UCSD-AML1 (cell line): ENCODE measurements at regions not wholly inside any gene's neighbourhood (a gene's known extent, or its start where the extent isn't known, plus 50 kb on each side); places are given as distances from the start of the nearest gene placed in this dataset.
A peak's percentile ranks its signal among the peaks of the same experiment; 100 is the strongest.
"Not testable (repeated sequence)": the region's sequence is repeated elsewhere in the genome, so short reads cannot be mapped to it uniquely, and the experiment has no call there.

Experiments
- DNase-seq: peaks from one replicate; lab custom pipeline; 2025; ENCODE audit not compliant: unreplicated experiment; lab: John Stamatoyannopoulos, UW

- DNase-seq, result no peak
Observed at GRCh38 chr10:124152139-124153022, 59.0 kb upstream of the CHST15 start.

GRCh38 chr10:124151466-124152095 lies 58.2 kb upstream of the CHST15 start:
- no peak for DNase-seq

GRCh38 chr10:124150807-124151417 lies 57.5 kb upstream of the CHST15 start:
- DNase-seq, result no peak

- no peak for DNase-seq
Observed at GRCh38 chr10:124150189-124150806, 56.9 kb upstream of the CHST15 start.

GRCh38 chr10:124149189-124150042 lies 56.0 kb upstream of the CHST15 start:
- no peak for DNase-seq

- DNase-seq, result not testable (repeated sequence)
Observed at GRCh38 chr10:124148509-124149188, 55.3 kb upstream of the CHST15 start.

- no peak for DNase-seq
Observed at GRCh38 chr10:124146483-124146882, 53.1 kb upstream of the CHST15 start.

GRCh38 chr10:124145109-124145870 lies 51.9 kb upstream of the CHST15 start:
- peak; percentile 70 for DNase-seq

- DNase-seq, result no peak
Observed at GRCh38 chr10:124144536-124144935, 51.1 kb upstream of the CHST15 start.

- no peak for DNase-seq
Observed at GRCh38 chr10:124143721-124144120, 50.3 kb upstream of the CHST15 start.
